SK-N-MC (cell line): ENCODE measurements at regions not wholly inside any gene's neighbourhood (a gene's known extent, or its start where the extent isn't known, plus 50 kb on each side); places are given as distances from the start of the nearest gene placed in this dataset.

ENCODE experiments used
- DNase-seq: peaks from one replicate; pipeline ENCODE4 v3.0.0-alpha.2; 2011; ENCODE audit warnings: low read depth, low spot score
- H3K27ac ChIP-seq: fragments of 200-600 bp; sonication (generic); 2 replicates; pipeline ENCODE4 v1.5.1; 2016; ENCODE audit warnings: mixed run types
- H3K36me3 ChIP-seq: fragments of 200-600 bp; sonication (generic); 2 replicates; pipeline ENCODE4 v1.6.1; 2017; ENCODE audit warnings: antibody characterized with exemption, low read length, mixed read lengths; ENCODE audit not compliant: insufficient read depth
- H3K4me3 ChIP-seq: fragments of 200-600 bp; sonication (generic); 2 replicates; pipeline ENCODE4 v1.5.1; 2016
- H3K9ac ChIP-seq: fragments of 200-600 bp; sonication (generic); 2 replicates; pipeline ENCODE4 v1.8.0; 2017; ENCODE audit warnings: mixed run types, mixed read lengths; ENCODE audit not compliant: insufficient read length
- H3K9me3 ChIP-seq: fragments of 200-600 bp; sonication (generic); 2 replicates; pipeline ENCODE4 v1.6.1; 2017; ENCODE audit warnings: low read depth, mild to moderate bottlenecking, antibody characterized with exemption, low read length, moderate library complexity, mixed read lengths
- EZH2 ChIP-seq: fragments of 200-600 bp; sonication (generic); IDR thresholded peaks from one replicate; pipeline ENCODE4 v1.6.1; 2017; ENCODE audit warnings: antibody characterized with exemption
- FOXP2 ChIP-seq: optimal IDR thresholded peaks from 2 replicates; pipeline ENCODE3; 2011; ENCODE audit warnings: mild to moderate bottlenecking, moderate library complexity; ENCODE audit not compliant: insufficient read depth; ENCODE audit errors: extremely low read length, control extremely low read depth
- POLR2AphosphoS5 ChIP-seq: IDR thresholded peaks from 2 replicates; pipeline ENCODE4 v1.6.1; 2012; ENCODE audit warnings: mild to moderate bottlenecking, low read depth, low read length, borderline replicate concordance

GRCh38 chr6:139666284-139666683 lies 291.8 kb upstream of the CITED2 start:
- H3K36me3 ChIP-seq: no peaks in the 10 kb centered on the region
- H3K4me3 ChIP-seq: no peak overlapping the region
- H3K9me3 ChIP-seq: peaks cover 3% of the 10 kb centered on the region; the same call in 1 of the 2 replicates
- DNase-seq: no peak
- TF ChIP-seq FOXP2: no peak
- TF ChIP-seq POLR2AphosphoS5: no peak
- TF ChIP-seq EZH2: no peak
- H3K9ac ChIP-seq: no peak overlapping the region
- no peak overlapping the region for H3K27ac ChIP-seq

- Histone ChIP-seq H3K4me3 (no peak overlapping the region), H3K9me3 (peaks cover 3% of the 10 kb centered on the region; the same call in 1 of the 2 replicates), H3K9ac (no peak overlapping the region), H3K36me3 (no peaks in the 10 kb centered on the region), H3K27ac (no peak overlapping the region)
- no peak for DNase-seq
- TF ChIP-seq EZH2 (no peak), FOXP2 (no peak), POLR2AphosphoS5 (no peak)
Measured at GRCh38 chr6:139663996-139664395, 289.5 kb upstream of the CITED2 start.

- TF ChIP-seq POLR2AphosphoS5 (no peak), EZH2 (no peak), FOXP2 (no peak)
- H3K27ac ChIP-seq: no peak overlapping the region
Measured at GRCh38 chr6:139659711-139660110, 285.3 kb upstream of the CITED2 start.

GRCh38 chr6:139659196-139659595 lies 284.7 kb upstream of the CITED2 start:
- no peak overlapping the region for H3K27ac ChIP-seq
- no peak overlapping the region for H3K9ac ChIP-seq
- no peaks in the 10 kb centered on the region for H3K36me3 ChIP-seq
- no peak for DNase-seq
- H3K9me3 ChIP-seq: peaks cover 1% of the 10 kb centered on the region; the same call in 1 of the 2 replicates
- TF ChIP-seq POLR2AphosphoS5: no peak
- TF ChIP-seq EZH2: no peak
- no peak for TF ChIP-seq FOXP2
- H3K4me3 ChIP-seq: no peak overlapping the region

More at GRCh38 chr6:139659711-139660110, 285.3 kb upstream of the CITED2 start:
- H3K9ac ChIP-seq: no peak overlapping the region
- H3K36me3 ChIP-seq: no peaks in the 10 kb centered on the region
- no peak for DNase-seq
- peaks cover 3% of the 10 kb centered on the region; the same call in 1 of the 2 replicates for H3K9me3 ChIP-seq
- H3K4me3 ChIP-seq: no peak overlapping the region

GRCh38 chr6:139657119-139657518 lies 282.7 kb upstream of the CITED2 start:
- H3K36me3 ChIP-seq: no peaks in the 10 kb centered on the region
- no peak overlapping the region for H3K4me3 ChIP-seq
- DNase-seq: no peak
- no peaks in the 10 kb centered on the region for H3K9me3 ChIP-seq
- no peak overlapping the region for H3K27ac ChIP-seq
- TF ChIP-seq EZH2 (no peak), POLR2AphosphoS5 (no peak), FOXP2 (no peak)
- H3K9ac ChIP-seq: no peak overlapping the region

- no peak for DNase-seq
- TF ChIP-seq FOXP2 (no peak), EZH2 (no peak), POLR2AphosphoS5 (no peak)
- no peak overlapping the region for H3K4me3 ChIP-seq
- H3K27ac ChIP-seq: 0 out of 2 replicates have a peak overlapping the region, but pooled peaks have one; percentile 11
- H3K9me3 ChIP-seq: no peaks in the 10 kb centered on the region
- H3K9ac ChIP-seq: no peak overlapping the region
- no peaks in the 10 kb centered on the region for H3K36me3 ChIP-seq
Measured at GRCh38 chr6:139655783-139656705, 281.6 kb upstream of the CITED2 start.

- no peak overlapping the region for H3K9ac ChIP-seq
- H3K9me3 ChIP-seq: no peaks in the 10 kb centered on the region
- no peak overlapping the region for H3K27ac ChIP-seq
- no peak for DNase-seq
- no peak overlapping the region for H3K4me3 ChIP-seq
- H3K36me3 ChIP-seq: no peaks in the 10 kb centered on the region
- TF ChIP-seq FOXP2 (no peak), EZH2 (no peak), POLR2AphosphoS5 (no peak)
Measured at GRCh38 chr6:139654888-139655782, 280.7 kb upstream of the CITED2 start.

- DNase-seq: no peak
- Histone ChIP-seq H3K4me3 (no peak overlapping the region), H3K36me3 (no peaks in the 10 kb centered on the region), H3K9me3 (no peaks in the 10 kb centered on the region), H3K9ac (no peak overlapping the region), H3K27ac (no peak overlapping the region)
- TF ChIP-seq POLR2AphosphoS5: no peak
- TF ChIP-seq FOXP2: no peak
- TF ChIP-seq EZH2: no peak
Measured at GRCh38 chr6:139654309-139654708, 279.9 kb upstream of the CITED2 start.
